Right renal pelvis (tissue), 4 donors: ENCODE measurements at regions not wholly inside any gene's neighbourhood (a gene's known extent, or its start where the extent isn't known, plus 50 kb on each side); places are given as distances from the start of the nearest gene placed in this dataset.

Source experiments
- DNase-seq, 4 donors: peaks; one replicate each; pipeline ENCODE4 v3.0.0-alpha.2; 2013; ENCODE audit warnings: low read depth in 4 of 4, low spot score in 3 of 4, missing footprints in 1 of 4

DNA sequence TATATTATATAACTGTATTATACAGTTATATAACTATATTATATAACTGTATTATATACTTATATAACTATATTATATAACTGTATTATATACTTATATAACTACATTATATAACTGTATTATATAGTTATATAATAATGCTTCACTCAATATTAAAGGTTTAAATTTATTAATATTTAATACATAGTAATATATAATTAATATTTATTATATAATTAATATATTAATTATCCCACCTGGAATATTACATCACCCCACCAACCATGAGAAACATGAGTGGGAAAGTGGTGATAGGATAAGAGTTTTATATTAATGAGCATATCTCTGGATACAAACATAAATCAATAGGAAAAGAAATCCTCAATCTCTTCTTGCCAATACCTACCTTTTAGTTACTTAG, 487.1 kb upstream of the LRRTM4 start:
- no peak for DNase-seq

DNA sequence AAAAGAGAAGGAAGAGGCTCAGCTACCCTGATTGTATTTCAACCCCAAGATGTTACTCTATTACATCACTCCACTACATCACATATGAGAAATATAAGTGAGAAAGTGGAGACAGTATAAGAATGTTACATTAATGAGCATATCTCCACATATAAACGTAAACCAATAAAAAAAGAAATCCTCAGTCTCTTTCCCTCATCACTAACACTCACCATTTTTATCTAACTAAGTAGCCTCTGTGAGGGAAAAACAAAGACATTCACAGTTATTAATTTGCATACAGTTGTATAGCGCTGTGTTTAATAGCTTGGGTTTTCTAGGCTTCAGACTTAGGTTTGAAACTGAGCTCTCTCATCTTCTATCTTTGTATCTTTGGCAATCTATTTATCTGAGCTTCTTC, 489.1 kb upstream of the LRRTM4 start:
- no peak for DNase-seq

DNA sequence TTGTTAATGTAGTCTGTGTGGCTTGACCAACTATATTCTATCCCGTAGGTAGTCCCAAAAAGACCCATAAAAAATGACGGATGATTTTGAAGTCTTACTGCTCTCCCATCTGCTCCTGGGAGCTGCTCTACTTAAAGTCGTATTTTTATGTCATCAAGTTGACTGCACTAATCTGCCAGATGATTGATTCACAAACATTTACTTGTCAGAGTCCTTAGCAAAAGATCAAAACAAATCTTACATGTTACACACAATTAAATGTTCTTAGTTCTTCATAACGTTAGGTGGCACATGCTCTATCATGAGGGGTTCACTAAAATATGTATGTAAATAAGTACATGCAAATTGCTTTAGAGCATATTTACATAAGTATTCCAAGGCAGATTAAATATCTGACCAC, 498.3 kb upstream of the LRRTM4 start:
- DNase-seq, result no peak

DNA sequence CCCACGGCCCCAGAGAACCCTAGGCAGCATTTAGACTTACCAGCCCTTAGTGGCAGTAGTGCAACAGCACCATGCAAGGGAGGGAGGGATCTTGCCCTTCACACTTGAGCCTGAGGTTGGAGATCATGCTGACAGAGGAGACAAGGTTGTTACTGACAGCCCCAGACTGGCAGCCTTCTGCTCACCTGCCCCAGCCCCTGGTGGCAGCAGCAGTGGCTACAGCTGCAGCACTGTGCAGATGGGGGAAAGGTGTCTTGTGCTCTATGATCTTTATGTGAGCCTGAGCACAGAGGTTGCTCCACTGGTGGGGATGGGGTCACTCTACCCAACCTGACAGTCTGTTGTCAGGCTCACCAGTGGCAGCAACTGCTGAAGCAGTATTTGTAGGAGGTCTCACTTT, 501.2 kb upstream of the LRRTM4 start:
- no peak for DNase-seq

- no peak for DNase-seq
Observed at GRCh38 chr2:78024996-78025395, 502.8 kb upstream of the LRRTM4 start.

DNA sequence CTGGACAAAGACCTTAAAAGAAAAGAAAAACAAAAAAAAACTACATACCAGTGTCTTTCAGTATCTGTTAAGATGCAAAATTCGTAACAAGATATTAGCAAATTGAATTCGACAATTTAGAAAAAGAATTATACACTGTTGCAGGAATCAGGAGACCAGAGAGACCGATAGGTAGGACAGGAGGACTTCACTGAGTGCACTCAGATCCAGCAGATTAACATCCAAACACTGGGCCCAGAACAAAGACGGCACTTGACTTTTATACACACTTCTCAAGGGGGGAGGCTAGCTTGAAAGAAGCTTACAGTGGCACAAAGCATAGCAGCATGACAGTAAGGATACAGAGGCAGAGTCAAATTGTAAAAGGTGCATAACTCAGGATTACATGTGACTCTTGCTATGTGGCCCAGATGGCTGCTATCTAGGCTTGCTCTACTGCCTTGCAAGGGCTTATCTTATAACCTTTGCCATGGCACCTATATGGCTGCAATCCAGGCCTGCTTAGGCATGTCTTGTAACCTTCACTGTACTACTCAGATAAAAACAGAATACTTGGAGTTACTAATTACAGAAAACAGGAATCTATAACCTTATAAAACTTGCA, 507.3 kb upstream of the LRRTM4 start:
- DNase-seq, result no peak

DNA sequence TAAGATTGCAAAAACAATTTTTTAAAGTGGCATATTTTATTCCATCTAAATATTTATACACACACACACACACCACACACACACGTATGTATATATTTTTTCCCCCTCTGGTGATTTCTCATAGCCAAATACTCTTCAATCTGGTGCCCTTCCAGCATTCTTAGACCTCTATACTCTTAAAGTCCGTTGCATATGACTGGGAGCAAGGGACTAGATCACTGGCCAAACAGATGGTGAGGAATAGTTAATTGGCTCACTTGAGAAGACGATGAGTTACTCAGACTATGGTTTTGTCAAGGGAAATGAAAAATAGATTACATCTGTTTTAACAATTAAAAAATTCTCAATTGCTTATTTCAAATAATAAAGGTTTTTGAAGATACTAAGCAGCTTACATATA, 512.5 kb upstream of the LRRTM4 start:
- DNase-seq, result no peak

- DNase-seq, result no peak
Observed at GRCh38 chr2:78035804-78036203, 513.6 kb upstream of the LRRTM4 start.

DNA sequence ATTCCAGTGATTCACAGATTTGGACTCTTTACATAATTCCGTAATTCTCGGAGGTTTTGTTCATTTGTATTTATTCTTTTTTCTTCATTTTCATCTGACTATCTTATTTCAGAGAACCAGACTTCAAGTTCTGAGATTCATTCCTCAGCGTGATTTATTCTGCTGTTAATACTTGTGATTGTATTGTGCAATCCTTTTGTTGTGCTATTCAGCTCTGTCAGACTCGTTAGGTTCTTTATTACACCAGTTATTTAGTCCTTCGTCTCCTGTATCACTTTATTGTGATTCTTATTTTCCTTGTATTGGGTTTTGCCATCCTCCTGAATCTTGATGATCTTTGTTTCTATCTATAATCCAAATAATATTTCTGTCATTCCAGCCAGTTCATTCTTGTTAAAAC, 529.3 kb upstream of the LRRTM4 start:
- no peak for DNase-seq

GRCh38 chr2:78056976-78057375, 534.8 kb upstream of the LRRTM4 start:
- no peak for DNase-seq

DNA sequence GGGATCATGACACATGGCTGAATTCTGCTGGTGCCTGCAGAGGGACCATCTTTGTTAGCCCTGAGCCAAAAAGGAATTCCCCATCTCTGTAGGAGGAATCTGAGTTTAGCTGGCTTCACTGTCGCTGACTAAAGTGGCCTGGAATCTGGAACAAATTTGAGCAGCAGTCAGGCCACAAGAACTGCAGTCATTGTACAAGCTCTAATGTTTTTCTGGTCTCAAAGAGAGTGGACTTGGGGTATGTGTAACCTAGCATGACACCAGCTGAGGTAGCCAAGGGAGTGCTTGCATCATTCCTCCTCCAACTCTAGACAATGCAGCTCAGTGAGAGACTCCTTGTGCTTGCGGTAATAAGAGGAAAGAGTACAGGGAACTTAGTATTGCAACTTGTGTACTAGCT, 539.1 kb upstream of the LRRTM4 start:
- no peak for DNase-seq

DNA sequence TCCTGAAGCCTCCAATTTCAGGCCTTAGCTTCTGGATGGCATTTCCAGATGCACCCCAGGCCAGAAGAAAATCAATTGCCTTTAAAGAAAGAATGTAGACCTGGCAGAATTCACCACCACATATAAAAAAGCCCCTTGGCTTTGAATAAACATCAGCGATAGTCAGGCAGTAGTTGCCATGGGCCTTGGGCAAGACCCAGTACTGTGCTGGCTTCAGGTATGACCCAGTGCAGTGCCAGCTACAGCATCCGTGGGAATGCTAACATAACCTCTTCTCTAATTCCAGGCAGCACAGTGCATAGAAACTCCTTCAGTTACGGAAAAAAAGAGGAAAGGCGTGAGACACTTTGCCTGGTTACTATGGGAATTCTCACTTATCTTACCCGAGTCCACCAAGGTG, 539.6 kb upstream of the LRRTM4 start:
- DNase-seq, result no peak

DNA sequence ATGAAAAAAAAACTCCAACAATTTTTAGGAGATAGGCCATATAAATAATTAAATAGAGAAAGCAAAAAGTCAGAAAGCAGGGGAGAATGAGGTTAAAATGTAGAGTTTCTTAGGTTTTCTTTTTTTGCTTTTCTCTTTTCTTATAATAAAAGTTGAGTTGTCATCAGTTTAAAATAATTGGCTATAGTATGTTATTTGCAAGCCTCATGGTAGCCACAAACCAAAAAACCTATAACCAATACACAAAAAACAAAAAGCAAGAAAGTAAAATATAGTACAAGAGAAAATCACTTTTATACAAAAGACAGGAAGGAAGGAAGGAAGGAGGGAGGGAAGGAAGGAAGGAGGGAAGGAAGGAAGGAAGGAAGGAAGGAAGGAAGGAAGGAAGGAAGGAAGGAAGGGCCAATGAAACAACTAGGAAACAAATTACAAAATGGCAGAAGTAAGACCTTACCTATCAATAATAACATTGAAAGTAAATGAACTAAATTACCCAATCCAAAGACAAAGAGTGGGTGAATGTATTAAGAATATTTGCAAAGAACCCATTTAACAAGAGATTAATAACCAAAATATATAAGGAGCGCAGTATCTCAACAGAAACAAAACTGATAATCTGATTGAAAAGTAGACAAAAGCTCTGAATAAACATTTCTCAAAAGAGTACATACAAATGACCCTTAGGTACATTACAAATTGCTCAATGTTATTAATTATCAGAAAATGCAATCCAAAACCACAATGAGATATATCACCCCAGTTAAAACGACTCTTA, 541.3 kb upstream of the LRRTM4 start:
- no peak for DNase-seq

- DNase-seq, result no peak
Observed at GRCh38 chr2:78065366-78065765, 543.2 kb upstream of the LRRTM4 start.

- DNase-seq, result no peak
Observed at GRCh38 chr2:78068808-78069207, 546.6 kb upstream of the LRRTM4 start.

DNA sequence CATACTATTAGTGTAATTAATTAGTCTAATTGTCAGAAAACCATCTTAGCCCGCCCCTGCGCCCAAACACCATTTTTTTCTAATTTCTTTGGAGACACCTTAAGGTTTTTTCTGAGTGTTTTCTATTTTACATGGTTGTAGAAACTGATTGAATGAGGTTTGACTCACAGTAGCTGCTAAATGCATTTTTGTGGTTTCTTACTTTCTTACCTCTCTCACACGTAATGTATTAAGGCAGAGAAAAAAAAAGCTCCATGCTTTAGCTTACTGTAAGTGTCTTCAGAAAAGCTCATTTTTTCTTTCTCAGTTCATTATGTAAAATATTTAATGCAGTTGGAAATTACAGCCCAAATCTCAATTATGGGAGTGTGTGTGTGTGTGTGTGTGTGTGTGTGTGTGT, 548.5 kb upstream of the LRRTM4 start:
- no peak for DNase-seq

DNA sequence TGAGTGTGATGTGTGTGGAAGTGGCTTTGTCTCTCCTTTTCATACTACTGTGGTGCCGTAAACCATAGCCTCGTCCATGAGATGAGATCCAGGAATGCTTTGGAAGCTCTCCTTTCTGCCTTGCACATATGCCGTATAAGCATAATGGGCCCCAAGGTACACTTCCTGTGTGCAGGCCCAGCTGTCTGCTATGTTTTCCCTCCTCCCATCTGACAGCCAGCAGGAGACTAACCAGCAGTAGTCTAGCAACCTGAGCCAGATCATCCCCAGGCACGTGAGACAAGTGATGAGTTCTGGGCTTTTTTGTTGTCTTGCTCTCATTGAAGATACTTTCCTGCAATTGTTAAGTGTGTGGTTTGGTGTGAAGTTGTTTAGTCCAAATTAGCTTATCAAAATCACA, 555.5 kb upstream of the LRRTM4 start:
- no peak for DNase-seq

GRCh38 chr2:78082555-78082954, 560.4 kb upstream of the LRRTM4 start:
- DNase-seq, result no peak

GRCh38 chr2:78093436-78093835, 571.3 kb upstream of the LRRTM4 start:
- DNase-seq, result no peak

DNA sequence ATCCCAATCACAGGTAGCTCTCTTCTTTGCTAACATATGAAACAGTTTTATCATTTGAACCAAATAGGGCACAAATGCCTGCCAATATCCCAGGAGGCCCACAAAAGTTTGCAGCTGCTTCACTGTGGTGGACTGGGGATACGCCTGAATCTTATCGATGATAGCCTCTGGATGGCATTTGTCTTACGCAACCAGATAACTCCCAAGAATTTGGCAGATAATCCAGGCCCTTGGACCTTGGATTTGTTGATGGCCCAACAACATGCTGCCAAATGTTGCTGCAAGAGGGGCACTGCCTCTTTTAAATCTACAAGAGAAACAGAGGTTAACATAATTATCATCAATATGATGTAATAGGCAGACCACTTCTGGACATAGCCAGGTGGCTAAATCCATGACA, 587.1 kb upstream of the LRRTM4 start:
- DNase-seq, result no peak

DNA sequence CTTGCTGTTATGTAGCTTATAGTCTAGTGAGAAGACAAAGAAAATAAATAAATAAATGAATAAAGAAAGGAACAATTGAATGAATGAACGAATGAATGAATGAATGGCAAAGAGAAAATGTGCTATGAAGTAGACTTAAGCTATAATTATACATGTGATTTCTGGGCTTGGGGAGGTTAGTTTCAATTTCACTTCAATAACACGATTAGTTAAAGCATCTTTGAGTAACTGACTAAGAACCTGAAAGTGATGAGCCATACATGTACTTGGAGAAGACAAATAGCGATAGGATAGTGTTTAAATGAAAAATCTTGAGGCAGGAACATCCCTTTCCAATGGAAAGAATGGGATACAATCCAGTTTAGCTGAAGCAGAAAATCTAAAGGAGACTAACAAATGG, 593.1 kb upstream of the LRRTM4 start:
- DNase-seq, result no peak

DNA sequence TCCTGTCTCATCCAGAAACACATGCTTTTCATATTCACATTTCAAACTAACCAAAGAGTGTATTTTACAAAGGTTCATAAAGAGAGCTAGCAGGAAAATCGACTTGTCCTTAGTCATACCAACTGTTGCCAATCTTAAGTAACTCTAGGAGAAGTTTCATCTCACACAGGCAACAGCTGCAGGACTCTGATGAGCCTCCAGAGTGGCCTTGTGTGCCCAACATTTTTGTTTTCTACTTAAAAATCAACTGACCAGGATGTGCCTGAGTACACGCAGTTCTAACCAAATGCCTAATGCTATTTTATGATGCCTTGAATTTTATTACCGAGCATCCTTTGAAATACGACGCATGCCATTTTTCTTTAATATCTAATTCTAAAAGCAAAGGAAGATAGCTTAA, 595.9 kb upstream of the LRRTM4 start:
- no peak for DNase-seq

DNA sequence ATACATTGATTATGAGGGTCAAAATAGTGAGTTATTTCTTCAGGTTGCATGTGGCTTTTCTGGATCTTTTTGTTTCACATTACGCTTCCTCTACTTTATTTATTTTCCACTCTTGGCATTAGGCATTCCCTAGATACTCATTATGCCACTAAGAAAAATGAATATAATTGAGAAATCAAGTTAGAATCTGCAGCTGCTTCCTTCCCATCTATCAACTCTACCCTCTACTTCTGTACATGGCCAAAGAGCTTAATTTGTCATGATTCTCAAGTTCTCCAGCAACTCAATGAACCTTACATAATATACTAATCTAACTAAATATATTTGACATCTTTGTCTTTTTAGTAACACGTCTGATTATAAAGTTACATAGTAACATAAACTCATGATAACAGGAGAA, 598.1 kb upstream of the LRRTM4 start:
- DNase-seq, result no peak
